ENCODE measurements at regions not wholly inside any gene's neighbourhood (a gene's known extent, or its start where the extent isn't known, plus 50 kb on each side); places are given as distances from the start of the nearest gene placed in this dataset.

- H3K4me3 Mint-ChIP-seq (ENCODE audit: unreplicated experiment) = no peak overlapping the region
- no peaks in the 10 kb centered on the region for H3K9me3 Mint-ChIP-seq (ENCODE audit: low read depth)
- H3K27ac Mint-ChIP-seq (ENCODE audit: unreplicated experiment) = no peak overlapping the region
- H3K27me3 Mint-ChIP-seq (ENCODE audit: low read depth) = peaks cover 28% of the 10 kb centered on the region
- H3K36me3 Mint-ChIP-seq (ENCODE audit: low read depth) = no peaks in the 10 kb centered on the region
- H3K4me1 Mint-ChIP-seq (ENCODE audit: low read depth) = no peaks in the 10 kb centered on the region
- TF ChIP-seq CTCF (IDR thresholded peaks at IDR 0.05) = no peak
- DNase-seq (ENCODE audit: low spot score) = no peak
Observed at GRCh38 chr5:85333276-85333675, 948.6 kb upstream of the EDIL3 start.

- no peaks in the 10 kb centered on the region for H3K9me3 Mint-ChIP-seq (ENCODE audit: low read depth)
- H3K36me3 Mint-ChIP-seq (ENCODE audit: low read depth) = no peaks in the 10 kb centered on the region
- no peak for TF ChIP-seq CTCF (IDR thresholded peaks at IDR 0.05)
- peaks cover 42% of the 10 kb centered on the region for H3K27me3 Mint-ChIP-seq (ENCODE audit: low read depth)
- no peak overlapping the region for H3K4me3 Mint-ChIP-seq (ENCODE audit: unreplicated experiment)
- no peak overlapping the region for H3K27ac Mint-ChIP-seq (ENCODE audit: unreplicated experiment)
- DNase-seq (ENCODE audit: low spot score) = no peak
- H3K4me1 Mint-ChIP-seq (ENCODE audit: low read depth) = no peaks in the 10 kb centered on the region
Observed at GRCh38 chr5:85337435-85337834, 952.8 kb upstream of the EDIL3 start.

- no peak for DNase-seq (ENCODE audit: low spot score)
- Mint-ChIP-seq H3K9me3 (ENCODE audit: low read depth) (no peaks in the 10 kb centered on the region), H3K4me3 (ENCODE audit: unreplicated experiment) (no peak overlapping the region), H3K4me1 (ENCODE audit: low read depth) (no peaks in the 10 kb centered on the region), H3K36me3 (ENCODE audit: low read depth) (no peaks in the 10 kb centered on the region), H3K27ac (ENCODE audit: unreplicated experiment) (no peak overlapping the region), H3K27me3 (ENCODE audit: low read depth) (peaks cover 36% of the 10 kb centered on the region)
- TF ChIP-seq CTCF (IDR thresholded peaks at IDR 0.05) = no peak
Observed at GRCh38 chr5:85340790-85341189, 956.1 kb upstream of the EDIL3 start.

- H3K4me3 Mint-ChIP-seq (ENCODE audit: unreplicated experiment) = no peak overlapping the region
- no peaks in the 10 kb centered on the region for H3K36me3 Mint-ChIP-seq (ENCODE audit: low read depth)
- no peak for DNase-seq (ENCODE audit: low spot score)
- no peak for TF ChIP-seq CTCF (IDR thresholded peaks at IDR 0.05)
- H3K27ac Mint-ChIP-seq (ENCODE audit: unreplicated experiment) = no peak overlapping the region
- H3K4me1 Mint-ChIP-seq (ENCODE audit: low read depth) = no peaks in the 10 kb centered on the region
- peaks cover 20% of the 10 kb centered on the region for H3K27me3 Mint-ChIP-seq (ENCODE audit: low read depth)
- no peaks in the 10 kb centered on the region for H3K9me3 Mint-ChIP-seq (ENCODE audit: low read depth)
Observed at GRCh38 chr5:85345818-85346217, 961.1 kb upstream of the EDIL3 start.

GRCh38 chr5:85357309-85357708, 972.6 kb upstream of the EDIL3 start:
- H3K4me3 Mint-ChIP-seq (ENCODE audit: unreplicated experiment) = no peak overlapping the region
- H3K36me3 Mint-ChIP-seq (ENCODE audit: low read depth) = no peaks in the 10 kb centered on the region
- H3K27ac Mint-ChIP-seq (ENCODE audit: unreplicated experiment) = no peak overlapping the region
- H3K27me3 Mint-ChIP-seq (ENCODE audit: low read depth) = peaks cover under 1% of the 10 kb centered on the region
- no peak for TF ChIP-seq CTCF (IDR thresholded peaks at IDR 0.05)
- no peaks in the 10 kb centered on the region for H3K9me3 Mint-ChIP-seq (ENCODE audit: low read depth)
- no peak for DNase-seq (ENCODE audit: low spot score)
- H3K4me1 Mint-ChIP-seq (ENCODE audit: low read depth) = no peaks in the 10 kb centered on the region
